Neural cell (in vitro differentiated cells): ENCODE measurements at regions not wholly inside any gene's neighbourhood (a gene's known extent, or its start where the extent isn't known, plus 50 kb on each side); places are given as distances from the start of the nearest gene placed in this dataset.

Source experiments
- CTCF ChIP-seq: fragments of 450-650 bp; IDR thresholded peaks from 2 replicates; pipeline ENCODE4 v1.5.1; 2014; ENCODE audit warnings: antibody characterized with exemption, mild to moderate bottlenecking, moderate library complexity; ENCODE audit not compliant: poor library complexity, severe bottlenecking
- EZH2 ChIP-seq: fragments of 200-600, 300-800 bp; shearing (Covaris generic), sonication (generic); IDR thresholded peaks from 2 replicates; pipeline ENCODE4 v1.6.1; 2014; ENCODE audit warnings: antibody characterized with exemption, low read length, borderline replicate concordance, mild to moderate bottlenecking; ENCODE audit not compliant: insufficient read depth, poor library complexity, severe bottlenecking
- MXI1 ChIP-seq: fragments of 450-650 bp; conservative IDR thresholded peaks from 2 replicates; pipeline ENCODE4 v1.6.1; 2014; ENCODE audit warnings: antibody characterized with exemption, mild to moderate bottlenecking; ENCODE audit not compliant: poor library complexity, severe bottlenecking
- POLR2AphosphoS5 ChIP-seq: IDR thresholded peaks from 2 replicates; pipeline ENCODE4 v1.6.1; 2012
- RAD21 ChIP-seq: fragments of 450-650 bp; conservative IDR thresholded peaks from 2 replicates; pipeline ENCODE4 v1.6.1; 2014; ENCODE audit warnings: antibody characterized with exemption, mild to moderate bottlenecking, moderate library complexity
- SMC3 ChIP-seq: fragments of 450-650 bp; conservative IDR thresholded peaks from 2 replicates; pipeline ENCODE4 v1.6.1; 2014; ENCODE audit warnings: antibody characterized with exemption, mild to moderate bottlenecking, moderate library complexity; ENCODE audit not compliant: poor library complexity

- TF ChIP-seq CTCF (no peak), EZH2 (no peak), RAD21 (no peak), POLR2AphosphoS5 (no peak), MXI1 (no peak), SMC3 (no peak)
Measured at GRCh38 chr3:41050144-41050543, 149.2 kb upstream of the CTNNB1 start.
